ENCODE measurements at regions not wholly inside any gene's neighbourhood (a gene's known extent, or its start where the extent isn't known, plus 50 kb on each side); places are given as distances from the start of the nearest gene placed in this dataset.

DNA sequence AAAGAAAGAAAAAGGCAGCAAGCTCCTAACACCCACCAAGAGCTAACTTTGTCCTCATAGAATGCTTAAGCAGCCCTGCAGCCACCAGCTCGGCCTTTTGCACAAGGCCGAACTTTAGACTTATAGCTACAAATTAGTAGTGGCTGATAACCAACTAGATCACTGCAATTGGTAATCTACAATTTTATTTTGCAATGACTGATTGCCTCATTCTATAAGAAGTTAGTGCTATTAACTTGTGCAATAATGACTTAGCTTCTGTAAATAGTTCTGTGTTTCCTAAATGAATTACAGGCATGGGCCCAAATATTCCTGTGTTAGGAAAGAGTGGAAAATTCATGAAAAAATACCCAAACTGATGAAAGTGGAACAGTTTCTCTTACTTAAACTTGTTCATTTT is 284.8 kb upstream of the CFAP20DC start:
- H3K9me2 ChIP-seq (ENCODE audit: insufficient read depth, low read length), result no peaks in the 10 kb centered on the region
- H3K4me2 ChIP-seq (ENCODE audit: low read length), result no peak overlapping the region
- H3K9me3 ChIP-seq (ENCODE audit: low read length), result no peaks in the 10 kb centered on the region
- H3K4me3 ChIP-seq (ENCODE audit: low read length), result no peak overlapping the region
- no peaks in the 10 kb centered on the region for H3K36me3 ChIP-seq (ENCODE audit: insufficient read depth, low read length)
- no peaks in the 10 kb centered on the region for H3K27me3 ChIP-seq (ENCODE audit: insufficient read depth, low read depth, low read length)
- H3F3A ChIP-seq (ENCODE audit: insufficient read depth, low read length, poor library complexity, severe bottlenecking), result no peaks in the 10 kb centered on the region
- no peak overlapping the region for H3K9ac ChIP-seq (ENCODE audit: low read length)
- no peak for TF ChIP-seq SMC3 (conservative IDR thresholded peaks at IDR 0.05; ENCODE audit: poor library complexity)
- no peak for TF ChIP-seq EP300 (conservative IDR thresholded peaks at IDR 0.05; ENCODE audit: poor library complexity, severe bottlenecking)
- TF ChIP-seq MXI1 (conservative IDR thresholded peaks at IDR 0.05; ENCODE audit: poor library complexity, severe bottlenecking), result no peak
- TF ChIP-seq, protein P1, sequence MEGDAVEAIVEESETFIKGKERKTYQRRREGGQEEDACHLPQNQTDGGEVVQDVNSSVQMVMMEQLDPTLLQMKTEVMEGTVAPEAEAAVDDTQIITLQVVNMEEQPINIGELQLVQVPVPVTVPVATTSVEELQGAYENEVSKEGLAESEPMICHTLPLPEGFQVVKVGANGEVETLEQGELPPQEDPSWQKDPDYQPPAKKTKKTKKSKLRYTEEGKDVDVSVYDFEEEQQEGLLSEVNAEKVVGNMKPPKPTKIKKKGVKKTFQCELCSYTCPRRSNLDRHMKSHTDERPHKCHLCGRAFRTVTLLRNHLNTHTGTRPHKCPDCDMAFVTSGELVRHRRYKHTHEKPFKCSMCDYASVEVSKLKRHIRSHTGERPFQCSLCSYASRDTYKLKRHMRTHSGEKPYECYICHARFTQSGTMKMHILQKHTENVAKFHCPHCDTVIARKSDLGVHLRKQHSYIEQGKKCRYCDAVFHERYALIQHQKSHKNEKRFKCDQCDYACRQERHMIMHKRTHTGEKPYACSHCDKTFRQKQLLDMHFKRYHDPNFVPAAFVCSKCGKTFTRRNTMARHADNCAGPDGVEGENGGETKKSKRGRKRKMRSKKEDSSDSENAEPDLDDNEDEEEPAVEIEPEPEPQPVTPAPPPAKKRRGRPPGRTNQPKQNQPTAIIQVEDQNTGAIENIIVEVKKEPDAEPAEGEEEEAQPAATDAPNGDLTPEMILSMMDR (IDR thresholded peaks at IDR 0.05; ENCODE audit: poor library complexity, severe bottlenecking), result no peak
- TF ChIP-seq, protein P2, sequence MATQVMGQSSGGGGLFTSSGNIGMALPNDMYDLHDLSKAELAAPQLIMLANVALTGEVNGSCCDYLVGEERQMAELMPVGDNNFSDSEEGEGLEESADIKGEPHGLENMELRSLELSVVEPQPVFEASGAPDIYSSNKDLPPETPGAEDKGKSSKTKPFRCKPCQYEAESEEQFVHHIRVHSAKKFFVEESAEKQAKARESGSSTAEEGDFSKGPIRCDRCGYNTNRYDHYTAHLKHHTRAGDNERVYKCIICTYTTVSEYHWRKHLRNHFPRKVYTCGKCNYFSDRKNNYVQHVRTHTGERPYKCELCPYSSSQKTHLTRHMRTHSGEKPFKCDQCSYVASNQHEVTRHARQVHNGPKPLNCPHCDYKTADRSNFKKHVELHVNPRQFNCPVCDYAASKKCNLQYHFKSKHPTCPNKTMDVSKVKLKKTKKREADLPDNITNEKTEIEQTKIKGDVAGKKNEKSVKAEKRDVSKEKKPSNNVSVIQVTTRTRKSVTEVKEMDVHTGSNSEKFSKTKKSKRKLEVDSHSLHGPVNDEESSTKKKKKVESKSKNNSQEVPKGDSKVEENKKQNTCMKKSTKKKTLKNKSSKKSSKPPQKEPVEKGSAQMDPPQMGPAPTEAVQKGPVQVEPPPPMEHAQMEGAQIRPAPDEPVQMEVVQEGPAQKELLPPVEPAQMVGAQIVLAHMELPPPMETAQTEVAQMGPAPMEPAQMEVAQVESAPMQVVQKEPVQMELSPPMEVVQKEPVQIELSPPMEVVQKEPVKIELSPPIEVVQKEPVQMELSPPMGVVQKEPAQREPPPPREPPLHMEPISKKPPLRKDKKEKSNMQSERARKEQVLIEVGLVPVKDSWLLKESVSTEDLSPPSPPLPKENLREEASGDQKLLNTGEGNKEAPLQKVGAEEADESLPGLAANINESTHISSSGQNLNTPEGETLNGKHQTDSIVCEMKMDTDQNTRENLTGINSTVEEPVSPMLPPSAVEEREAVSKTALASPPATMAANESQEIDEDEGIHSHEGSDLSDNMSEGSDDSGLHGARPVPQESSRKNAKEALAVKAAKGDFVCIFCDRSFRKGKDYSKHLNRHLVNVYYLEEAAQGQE (IDR thresholded peaks at IDR 0.05; ENCODE audit: borderline replicate concordance), result no peak
- no peaks in the 10 kb centered on the region for H4K20me1 ChIP-seq (ENCODE audit: insufficient read depth)
- no peaks in the 10 kb centered on the region for H3K79me2 ChIP-seq (replicated peaks; ENCODE audit: insufficient read depth, low read length)
- H3K27ac ChIP-seq (ENCODE audit: low read length), result no peak overlapping the region
- H2AFZ ChIP-seq (ENCODE audit: low read depth, low read length), result no peak overlapping the region

DNA sequence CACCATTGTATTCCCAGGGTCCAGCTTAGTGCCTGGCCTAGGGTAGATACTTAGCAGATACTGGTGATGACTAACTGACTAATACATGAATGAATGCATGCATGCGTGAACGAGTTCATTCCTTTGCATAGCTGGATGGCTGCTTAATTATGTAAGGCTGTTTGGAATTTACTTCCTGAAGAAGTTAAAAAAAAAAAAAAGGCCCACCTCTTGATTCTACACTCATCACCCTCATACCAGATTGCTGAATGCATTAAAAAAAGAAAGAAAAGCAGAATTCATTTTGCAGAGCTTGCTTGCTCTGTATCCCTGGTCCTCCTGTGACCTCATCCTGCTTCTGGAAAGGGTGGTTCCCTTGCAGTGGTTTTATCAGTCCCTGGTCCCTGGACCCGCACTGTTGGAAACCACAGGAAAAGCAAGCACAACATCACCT is 277.6 kb upstream of the CFAP20DC start:
- no peak overlapping the region for H2AFZ ChIP-seq (ENCODE audit: low read depth, low read length)
- no peaks in the 10 kb centered on the region for H4K20me1 ChIP-seq (ENCODE audit: insufficient read depth)
- H3K9me2 ChIP-seq (ENCODE audit: insufficient read depth, low read length), result no peaks in the 10 kb centered on the region
- H3K36me3 ChIP-seq (ENCODE audit: insufficient read depth, low read length), result no peaks in the 10 kb centered on the region
- no peaks in the 10 kb centered on the region for H3K9me3 ChIP-seq (ENCODE audit: low read length)
- H3K4me3 ChIP-seq (ENCODE audit: low read length), result no peak overlapping the region
- H3K9ac ChIP-seq (ENCODE audit: low read length), result no peak overlapping the region
- TF ChIP-seq TAF1 (IDR thresholded peaks at IDR 0.05; ENCODE audit: low read depth), result no peak
- TF ChIP-seq, protein P2 (IDR thresholded peaks at IDR 0.05; ENCODE audit: borderline replicate concordance), result no peak
- no peak for TF ChIP-seq EP300 (conservative IDR thresholded peaks at IDR 0.05; ENCODE audit: poor library complexity, severe bottlenecking)
- TF ChIP-seq, protein P1 (IDR thresholded peaks at IDR 0.05; ENCODE audit: poor library complexity, severe bottlenecking), result no peak
- no peak for TF ChIP-seq RAD21 (conservative IDR thresholded peaks at IDR 0.05)
- TF ChIP-seq MXI1 (conservative IDR thresholded peaks at IDR 0.05; ENCODE audit: poor library complexity, severe bottlenecking), result no peak
- TF ChIP-seq EZH2 (IDR thresholded peaks at IDR 0.05; ENCODE audit: borderline replicate concordance, insufficient read depth, low read length, poor library complexity, severe bottlenecking), result no peak
- TF ChIP-seq POLR2AphosphoS5 (IDR thresholded peaks at IDR 0.05), result no peak
- no peak for TF ChIP-seq SMC3 (conservative IDR thresholded peaks at IDR 0.05; ENCODE audit: poor library complexity)
- no peak overlapping the region for H3K27ac ChIP-seq (ENCODE audit: low read length)
- no peaks in the 10 kb centered on the region for H3K27me3 ChIP-seq (ENCODE audit: insufficient read depth, low read depth, low read length)
- no peaks in the 10 kb centered on the region for H3K79me2 ChIP-seq (replicated peaks; ENCODE audit: insufficient read depth, low read length)
- H3K4me2 ChIP-seq (ENCODE audit: low read length), result no peak overlapping the region
- H3F3A ChIP-seq (ENCODE audit: insufficient read depth, low read length, poor library complexity, severe bottlenecking), result no peaks in the 10 kb centered on the region

Measured in neural cell (in vitro differentiated cells).